ENCODE measurements at regions not wholly inside any gene's neighbourhood (a gene's known extent, or its start where the extent isn't known, plus 50 kb on each side); places are given as distances from the start of the nearest gene placed in this dataset.

DNA sequence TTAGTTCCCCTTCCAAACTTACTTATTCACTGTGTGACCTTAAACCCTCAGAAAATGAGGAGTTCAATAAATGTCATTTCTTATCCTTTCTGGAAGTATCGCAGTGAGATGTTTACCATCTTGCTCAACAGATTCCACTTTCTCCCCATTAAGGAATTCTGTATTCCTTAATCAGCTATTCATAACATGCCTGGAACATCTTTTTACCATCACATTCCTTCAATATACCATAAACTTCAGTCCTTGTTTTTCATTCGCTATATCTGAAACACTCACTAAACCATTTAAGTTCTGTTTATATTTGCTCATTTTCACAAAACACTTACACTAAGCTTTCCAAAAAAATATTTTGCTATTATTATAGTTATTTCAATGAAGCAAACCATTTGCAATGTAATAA lies 1158.6 kb downstream of the CDH12 start:
- 81 to 87% methylated on average over 2 of the region's 2 CpGs for WGBS, 2 donors
- no peak overlapping the region for H3K27ac ChIP-seq
- H3K4me3 ChIP-seq = no peak overlapping the region
- no peak for DNase-seq
- H3K4me1 ChIP-seq = no peaks in the 10 kb centered on the region
- H3K36me3 ChIP-seq = no peaks in the 10 kb centered on the region
- intact Hi-C loops (cut with DNase I) = no loop called here
- no peak for TF ChIP-seq CTCF (IDR thresholded peaks at IDR 0.05)
- no peak for ATAC-seq
- peaks cover 0 to 13% (median 8%) of the 10 kb centered on the region in 11 donors for H3K9me3 ChIP-seq
- H3K27me3 ChIP-seq = no peaks in the 10 kb centered on the region

GRCh38 chr5:21693591-21693990 lies 1159.6 kb downstream of the CDH12 start:
- no peaks in the 10 kb centered on the region for H3K27me3 ChIP-seq
- no peak overlapping the region for H3K4me3 ChIP-seq
- intact Hi-C loops (cut with DNase I) = no loop called here
- ATAC-seq = no peak
- TF ChIP-seq CTCF (IDR thresholded peaks at IDR 0.05) = no peak
- DNase-seq = no peak
- no peak overlapping the region for H3K27ac ChIP-seq
- H3K36me3 ChIP-seq = no peaks in the 10 kb centered on the region
- no peaks in the 10 kb centered on the region for H3K4me1 ChIP-seq
- peaks cover 0 to 13% (median 8%) of the 10 kb centered on the region in 11 donors for H3K9me3 ChIP-seq

GRCh38 chr5:21689587-21689986 lies 1163.6 kb downstream of the CDH12 start:
- no peak for ATAC-seq
- H3K36me3 ChIP-seq = no peaks in the 10 kb centered on the region
- intact Hi-C loops (cut with DNase I) = no loop called here

DNA sequence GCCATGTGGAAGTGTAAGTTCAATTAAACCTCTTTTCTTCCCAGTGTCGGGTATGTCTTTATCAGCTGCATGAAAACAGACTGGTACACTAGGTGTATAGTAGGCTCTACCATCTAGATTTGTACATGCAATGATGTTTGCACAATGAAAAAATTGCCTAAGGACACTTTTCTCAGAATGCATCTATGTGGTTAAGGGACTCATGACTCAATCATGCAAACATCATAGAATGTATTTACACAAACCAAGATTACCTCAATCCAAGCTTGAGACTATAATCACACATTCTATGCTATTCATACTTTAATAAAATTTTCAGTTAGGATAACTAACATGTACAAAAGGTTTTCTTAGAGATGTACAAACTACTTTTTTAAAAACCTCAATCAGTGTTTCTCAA lies 1164.5 kb downstream of the CDH12 start:
- no peak overlapping the region for H3K4me3 ChIP-seq
- no peak for TF ChIP-seq CTCF (IDR thresholded peaks at IDR 0.05)
- H3K4me1 ChIP-seq = no peaks in the 10 kb centered on the region
- no peak for ATAC-seq
- H3K9me3 ChIP-seq = peaks cover 0 to 2% (median 0%) of the 10 kb centered on the region in 11 donors
- no peak for DNase-seq
- intact Hi-C loops (cut with DNase I) = no loop called here
- H3K36me3 ChIP-seq = no peaks in the 10 kb centered on the region
- H3K27me3 ChIP-seq = no peaks in the 10 kb centered on the region
- 60 to 85% methylated on average over 1 of the region's 1 CpG for WGBS, 2 donors
- no peak overlapping the region for H3K27ac ChIP-seq

More at GRCh38 chr5:21689587-21689986, 1163.6 kb downstream of the CDH12 start:
- H3K4me3 ChIP-seq = no peak overlapping the region
- H3K27me3 ChIP-seq = no peaks in the 10 kb centered on the region
- no peaks in the 10 kb centered on the region for H3K4me1 ChIP-seq
- H3K27ac ChIP-seq = no peak overlapping the region
- DNase-seq = no peak
- no peak for TF ChIP-seq CTCF (IDR thresholded peaks at IDR 0.05)
- peaks cover 0 to 2% (median 0%) of the 10 kb centered on the region in 11 donors for H3K9me3 ChIP-seq
- WGBS, 2 donors = 68 to 75% methylated on average over 3 of the region's 3 CpGs

DNA sequence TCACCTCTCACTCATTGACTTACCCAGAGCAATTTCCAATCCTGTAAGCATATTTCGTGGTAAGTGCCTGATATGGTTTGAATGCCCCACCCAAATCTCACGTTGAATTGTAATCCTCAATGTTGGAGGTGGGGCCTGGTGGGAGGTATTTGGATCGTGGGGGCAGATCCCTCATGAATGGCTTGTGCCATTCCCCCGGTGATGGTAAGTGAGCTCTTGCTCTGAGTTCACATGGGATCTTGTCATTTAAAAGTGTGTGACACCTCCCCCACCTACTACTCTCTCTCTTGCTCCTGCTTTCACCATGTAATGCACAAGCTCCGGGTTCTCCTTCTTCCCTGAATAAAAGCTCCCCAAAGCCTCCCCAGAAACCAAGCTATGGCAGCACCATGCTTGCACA lies 1165.5 kb downstream of the CDH12 start:
- H3K27ac ChIP-seq = no peak overlapping the region
- intact Hi-C loops (cut with DNase I) = no loop called here
- peaks cover 0 to 2% (median 0%) of the 10 kb centered on the region in 11 donors for H3K9me3 ChIP-seq
- no peak for TF ChIP-seq CTCF (IDR thresholded peaks at IDR 0.05)
- ATAC-seq (no peak), DNase-seq (no peak)
- WGBS, 2 donors = 82 to 84% methylated on average over 5 of the region's 5 CpGs
- no peaks in the 10 kb centered on the region for H3K36me3 ChIP-seq
- no peaks in the 10 kb centered on the region for H3K4me1 ChIP-seq
- no peak overlapping the region for H3K4me3 ChIP-seq
- H3K27me3 ChIP-seq = no peaks in the 10 kb centered on the region
